DOHH2 (cell line): ENCODE measurements at regions not wholly inside any gene's neighbourhood (a gene's known extent, or its start where the extent isn't known, plus 50 kb on each side); places are given as distances from the start of the nearest gene placed in this dataset.

Source experiments
- CTCF ChIP-seq: fragments of 200-600 bp; sonication (generic); IDR thresholded peaks from one replicate; pipeline ENCODE4 v1.5.1; 2014; ENCODE audit warnings: antibody characterized with exemption, mild to moderate bottlenecking, low read depth, low read length; ENCODE audit not compliant: poor library complexity, severe bottlenecking
- EZH2phosphoT487 ChIP-seq: fragments of 200-600 bp; sonication (generic); IDR thresholded peaks from 2 replicates; pipeline ENCODE4 v1.6.1; 2017; ENCODE audit warnings: borderline replicate concordance, mild to moderate bottlenecking, antibody characterized with exemption, low read length, moderate library complexity, mixed read lengths

DNA sequence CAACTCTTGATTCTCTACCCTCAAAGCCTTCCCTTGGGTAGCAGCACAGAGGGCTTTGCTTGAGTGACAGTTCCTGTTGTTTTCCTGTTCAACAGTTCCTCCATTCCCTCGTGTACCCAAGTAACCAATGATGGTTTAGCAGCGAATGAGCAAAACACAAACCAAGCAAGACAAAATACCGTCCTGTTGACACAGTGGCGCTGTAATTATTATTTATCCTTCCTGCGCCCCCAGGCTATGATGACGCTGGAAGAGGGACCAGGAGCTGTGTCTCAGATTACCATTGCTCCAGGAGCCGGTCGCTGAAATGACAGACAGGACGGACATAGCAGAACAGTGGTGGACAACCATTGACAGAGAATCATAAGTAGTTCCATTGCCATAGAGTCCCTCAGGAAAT, 154.8 kb downstream of the GADD45G start:
- no peak for TF ChIP-seq CTCF
- TF ChIP-seq EZH2phosphoT487: no peak
